ENCODE measurements at regions not wholly inside any gene's neighbourhood (a gene's known extent, or its start where the extent isn't known, plus 50 kb on each side); places are given as distances from the start of the nearest gene placed in this dataset. TPM values are rescaled to one million over a fixed set of nuclear protein-coding genes. Genes with fewer than 3 reads are reported as not detected.

- TF ChIP-seq, protein P1, sequence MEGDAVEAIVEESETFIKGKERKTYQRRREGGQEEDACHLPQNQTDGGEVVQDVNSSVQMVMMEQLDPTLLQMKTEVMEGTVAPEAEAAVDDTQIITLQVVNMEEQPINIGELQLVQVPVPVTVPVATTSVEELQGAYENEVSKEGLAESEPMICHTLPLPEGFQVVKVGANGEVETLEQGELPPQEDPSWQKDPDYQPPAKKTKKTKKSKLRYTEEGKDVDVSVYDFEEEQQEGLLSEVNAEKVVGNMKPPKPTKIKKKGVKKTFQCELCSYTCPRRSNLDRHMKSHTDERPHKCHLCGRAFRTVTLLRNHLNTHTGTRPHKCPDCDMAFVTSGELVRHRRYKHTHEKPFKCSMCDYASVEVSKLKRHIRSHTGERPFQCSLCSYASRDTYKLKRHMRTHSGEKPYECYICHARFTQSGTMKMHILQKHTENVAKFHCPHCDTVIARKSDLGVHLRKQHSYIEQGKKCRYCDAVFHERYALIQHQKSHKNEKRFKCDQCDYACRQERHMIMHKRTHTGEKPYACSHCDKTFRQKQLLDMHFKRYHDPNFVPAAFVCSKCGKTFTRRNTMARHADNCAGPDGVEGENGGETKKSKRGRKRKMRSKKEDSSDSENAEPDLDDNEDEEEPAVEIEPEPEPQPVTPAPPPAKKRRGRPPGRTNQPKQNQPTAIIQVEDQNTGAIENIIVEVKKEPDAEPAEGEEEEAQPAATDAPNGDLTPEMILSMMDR (IDR thresholded peaks at IDR 0.05): no peak
- DNase-seq (ENCODE audit: low spot score): no peak
- no peak for ATAC-seq (ENCODE audit: low FRiP score)
Measured at GRCh38 chr5:130270786-130271185, 366.5 kb downstream of the CHSY3 start.

DNA sequence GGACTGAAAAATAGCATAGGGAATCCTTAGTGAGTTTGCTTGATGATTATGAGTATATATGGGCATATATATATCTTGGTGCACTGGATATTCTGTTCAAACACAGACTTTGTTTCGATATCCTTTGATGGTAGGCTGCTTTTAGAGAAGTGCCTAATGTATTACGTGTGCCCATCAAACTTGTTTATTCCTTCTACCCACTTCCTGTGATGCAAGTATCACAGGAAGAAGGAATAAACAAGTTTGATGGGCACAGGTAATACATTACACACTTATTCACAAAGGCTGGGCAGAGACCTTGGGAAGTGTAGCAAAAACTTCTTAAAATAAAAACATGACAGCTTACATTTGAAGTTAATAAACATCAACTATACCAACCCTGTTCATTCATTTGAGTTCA is 364.2 kb downstream of the CHSY3 start:
- ATAC-seq (ENCODE audit: low FRiP score) (no peak), DNase-seq (ENCODE audit: low spot score) (no peak)
- TF ChIP-seq, protein P1 (IDR thresholded peaks at IDR 0.05): no peak

DNA sequence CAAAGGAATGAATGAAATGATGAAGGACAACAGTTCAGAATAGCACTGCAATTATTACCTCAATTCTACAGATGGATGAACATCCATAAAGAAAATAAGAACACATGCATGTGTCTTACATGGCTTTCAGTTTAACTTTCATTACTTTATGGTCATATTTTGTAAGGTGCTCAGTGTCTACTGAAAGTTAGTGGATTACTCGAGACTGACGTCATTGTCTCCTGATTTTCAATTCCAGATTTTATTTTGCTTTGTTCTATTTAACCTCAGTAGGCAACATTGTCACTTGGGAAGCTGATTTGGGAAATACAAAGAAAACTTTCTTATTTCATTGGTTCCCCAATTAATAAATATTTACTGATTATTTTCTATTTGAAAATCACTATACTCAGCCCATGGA is 363.7 kb downstream of the CHSY3 start:
- TF ChIP-seq, protein P1 (IDR thresholded peaks at IDR 0.05): no peak
- DNase-seq (ENCODE audit: low spot score) (no peak), ATAC-seq (ENCODE audit: low FRiP score) (no peak)

DNA sequence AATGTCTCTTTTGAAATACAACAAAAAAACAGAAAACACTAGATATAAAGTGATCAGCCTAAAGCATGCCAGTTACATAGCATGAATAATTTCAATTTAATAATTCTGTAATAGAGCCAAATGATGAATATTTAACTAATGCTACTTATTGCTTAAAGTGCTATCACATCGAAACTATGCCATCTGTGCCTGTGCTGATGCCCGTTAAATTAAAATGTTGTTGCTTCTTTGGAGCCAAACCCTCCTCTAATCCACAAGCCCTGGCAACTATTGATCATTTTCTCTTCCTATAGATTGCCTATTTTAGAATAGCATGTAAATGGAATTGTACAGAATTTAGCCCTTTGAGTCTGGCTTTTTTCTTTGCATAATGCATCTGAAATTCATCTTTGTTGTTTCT is 356.2 kb downstream of the CHSY3 start:
- ATAC-seq (ENCODE audit: low FRiP score): no peak
- TF ChIP-seq, protein P1 (IDR thresholded peaks at IDR 0.05): no peak
- DNase-seq (ENCODE audit: low spot score): no peak

- TF ChIP-seq, protein P1 (IDR thresholded peaks at IDR 0.05): no peak
- ATAC-seq (ENCODE audit: low FRiP score) (no peak), DNase-seq (ENCODE audit: low spot score) (no peak)
Measured at GRCh38 chr5:130251931-130252330, 347.7 kb downstream of the CHSY3 start.

GRCh38 chr5:130243641-130244040 is 339.4 kb downstream of the CHSY3 start:
- DNase-seq (ENCODE audit: low spot score): no peak
- no peak for ATAC-seq (ENCODE audit: low FRiP score)
- TF ChIP-seq, protein P1 (IDR thresholded peaks at IDR 0.05): no peak

DNA sequence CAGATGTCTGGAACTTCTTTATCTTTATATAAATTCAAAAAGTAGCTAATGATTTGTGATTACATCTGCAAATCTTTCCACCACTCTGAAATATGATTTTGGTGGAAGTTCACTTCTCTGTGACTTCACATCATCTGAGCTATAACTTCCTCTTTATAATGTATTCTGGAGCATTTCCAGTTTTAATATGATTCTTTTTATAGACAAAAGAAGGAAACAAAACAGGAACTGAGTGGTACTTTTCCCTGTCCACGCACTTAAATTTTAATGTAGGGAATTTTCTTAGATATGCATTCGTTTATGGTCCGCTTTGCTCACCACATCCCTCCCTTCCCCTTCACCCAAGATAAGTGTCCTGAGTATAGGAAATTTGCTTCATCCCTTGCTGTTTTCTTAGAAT is 333.5 kb downstream of the CHSY3 start:
- no peak for ATAC-seq (ENCODE audit: low FRiP score)
- TF ChIP-seq, protein P1 (IDR thresholded peaks at IDR 0.05): no peak
- DNase-seq (ENCODE audit: low spot score): no peak

Small RNA genes lying in the stretch of these regions (small RNA-seq; reads per million reads assigned to genes)
- gene AC113367.2 (not detected), gene RNU7-53P (not detected)
